Stimulated activated naive CD8-positive, alpha-beta T cell treated with anti-CD3 and anti-CD28 coated beads, Interleukin-15, amount 100 ng/mL, for 72 hours (primary cell): ENCODE measurements at regions not wholly inside any gene's neighbourhood (a gene's known extent, or its start where the extent isn't known, plus 50 kb on each side); places are given as distances from the start of the nearest gene placed in this dataset.
"Not testable (repeated sequence)": the region's sequence is repeated elsewhere in the genome, so short reads cannot be mapped to it uniquely, and the experiment has no call there.

Source experiments
- ATAC-seq: fragments of 150-1000 bp; cut with Tn5 transposase; 2 replicates; pipeline ENCODE4 v1.10.0; 2021; ENCODE audit warnings: mild to moderate bottlenecking, moderate library complexity
- DNase-seq, 2 donors: peaks; one replicate each; pipeline ENCODE4 v3.0.0; 2021 to 2022
- H3K27ac Mint-ChIP-seq, 2 donors: one replicate each; pipeline ENCODE4 v1.8.0; 2022; ENCODE audit warnings: mild to moderate bottlenecking in 2 of 2, mixed read lengths in 2 of 2, moderate library complexity in 2 of 2
- H3K27me3 Mint-ChIP-seq: one replicate; pipeline ENCODE4 v1.8.0; 2022; ENCODE audit warnings: mixed read lengths
- H3K4me1 Mint-ChIP-seq: one replicate; pipeline ENCODE4 v1.8.0; 2022; ENCODE audit warnings: mild to moderate bottlenecking, mixed read lengths
- H3K4me3 Mint-ChIP-seq, 2 donors: one replicate each; pipeline ENCODE4 v1.8.0; 2022; ENCODE audit warnings: mild to moderate bottlenecking in 2 of 2, mixed read lengths in 2 of 2, moderate library complexity in 1 of 2
- H3K9me3 Mint-ChIP-seq, 2 donors: one replicate each; pipeline ENCODE4 v1.8.0; 2022; ENCODE audit warnings: mixed read lengths in 2 of 2

DNA sequence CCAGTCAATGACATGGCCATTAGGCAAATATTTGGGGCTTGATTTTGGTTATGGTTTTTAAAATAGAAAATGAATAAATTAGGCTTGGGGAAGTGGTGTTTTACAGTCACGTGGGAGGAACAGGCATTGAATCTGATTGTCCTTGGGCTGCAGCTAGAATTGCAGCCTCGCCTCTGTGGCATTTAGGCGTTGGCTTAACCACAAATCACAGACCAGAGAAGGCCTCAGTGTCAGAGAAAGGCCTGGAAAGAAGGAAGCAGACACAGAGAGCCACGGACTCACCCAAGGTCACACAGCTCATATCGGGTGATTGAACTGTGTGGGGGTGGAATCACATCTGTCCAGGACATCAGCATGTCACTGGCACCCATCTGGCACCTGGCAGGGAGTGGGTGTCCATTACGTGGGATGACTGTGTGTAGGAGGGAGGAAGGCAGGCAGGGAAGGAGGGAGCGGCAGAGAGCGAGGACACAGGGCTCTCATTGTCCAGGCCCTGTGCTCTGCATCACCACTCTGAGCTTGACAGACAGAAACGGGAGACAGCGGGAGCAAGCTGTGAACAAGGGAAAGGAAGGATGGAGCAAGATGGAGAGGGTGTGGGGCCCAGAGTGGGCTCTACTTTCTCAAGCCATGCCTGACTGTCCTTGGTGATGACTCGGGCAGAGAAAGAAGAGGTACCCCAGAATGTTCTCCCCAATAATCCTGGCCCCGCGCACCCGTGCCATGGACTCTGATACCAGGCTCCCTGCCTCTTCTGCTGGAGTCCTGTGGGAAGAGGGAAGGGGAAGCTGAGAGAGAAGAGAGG, 186.4 kb downstream of the FAM43A start:
- peaks cover 23% of the 10 kb centered on the region for H3K27me3 Mint-ChIP-seq
- no peaks in the 10 kb centered on the region for H3K4me1 Mint-ChIP-seq
- ATAC-seq (no peak), DNase-seq (no peak)
- H3K27ac Mint-ChIP-seq = no peak overlapping the region
- no peaks in the 10 kb centered on the region for H3K9me3 Mint-ChIP-seq
- H3K4me3 Mint-ChIP-seq = no peak overlapping the region

GRCh38 chr3:194872669-194872977, 186.9 kb downstream of the FAM43A start:
- DNase-seq (no peak), ATAC-seq (no peak)
- Mint-ChIP-seq H3K4me1 (no peaks in the 10 kb centered on the region), H3K27me3 (peaks cover 18% of the 10 kb centered on the region), H3K9me3 (no peaks in the 10 kb centered on the region), H3K27ac (no peak overlapping the region), H3K4me3 (no peak overlapping the region)

DNA sequence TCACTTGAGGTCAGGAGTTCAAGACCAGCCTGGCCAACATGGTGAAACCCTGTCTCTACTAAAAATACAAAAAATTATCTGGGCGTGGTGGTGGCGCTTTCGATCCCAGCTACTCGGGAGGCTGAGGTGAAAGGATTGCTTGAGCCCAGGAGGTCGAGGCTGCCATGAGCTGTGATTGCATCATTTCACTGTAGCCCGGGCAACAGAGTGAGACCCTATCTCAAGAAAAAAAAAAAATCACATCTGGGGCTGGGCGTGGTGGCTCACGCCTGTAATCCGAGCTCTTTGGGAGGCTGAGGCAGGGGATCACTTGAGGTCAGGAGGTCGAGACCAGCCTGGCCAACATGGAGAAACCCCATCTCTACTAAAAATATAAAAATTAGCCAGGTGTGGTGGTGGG, 187.8 kb downstream of the FAM43A start:
- ATAC-seq, H3K4me1 Mint-ChIP-seq, H3K27ac Mint-ChIP-seq, H3K4me3 Mint-ChIP-seq, H3K27me3 Mint-ChIP-seq, H3K9me3 Mint-ChIP-seq, DNase-seq: not testable (repeated sequence)

- peaks cover 2% of the 10 kb centered on the region for H3K27me3 Mint-ChIP-seq
- DNase-seq (no peak), ATAC-seq (no peak)
- H3K27ac Mint-ChIP-seq = peak overlapping the region in 1 of 2 donors; percentile 28
- peaks cover 3% of the 10 kb centered on the region for H3K4me1 Mint-ChIP-seq
- H3K9me3 Mint-ChIP-seq = no peaks in the 10 kb centered on the region
- H3K4me3 Mint-ChIP-seq = no peak overlapping the region
These were observed 188.5 kb downstream of the FAM43A start for GRCh38 chr3:194874206-194874605.

- H3K4me3 Mint-ChIP-seq = no peak overlapping the region
- ATAC-seq = no peak
- H3K27me3 Mint-ChIP-seq = no peaks in the 10 kb centered on the region
- DNase-seq = no peak
- H3K4me1 Mint-ChIP-seq = peaks cover 9% of the 10 kb centered on the region
- H3K27ac Mint-ChIP-seq = peak overlapping the region in 1 of 2 donors; percentile 16
- H3K9me3 Mint-ChIP-seq = no peaks in the 10 kb centered on the region
These were observed 189.1 kb downstream of the FAM43A start for GRCh38 chr3:194874783-194875182.

- H3K27me3 Mint-ChIP-seq = no peaks in the 10 kb centered on the region
- DNase-seq (no peak), ATAC-seq (no peak)
- no peaks in the 10 kb centered on the region for H3K9me3 Mint-ChIP-seq
- H3K27ac Mint-ChIP-seq = no peak overlapping the region
- H3K4me1 Mint-ChIP-seq = peaks cover 16% of the 10 kb centered on the region
- no peak overlapping the region for H3K4me3 Mint-ChIP-seq
These were observed 190.1 kb downstream of the FAM43A start for GRCh38 chr3:194875581-194876402.

GRCh38 chr3:194876403-194877095, 190.9 kb downstream of the FAM43A start:
- peaks cover 16% of the 10 kb centered on the region for H3K4me1 Mint-ChIP-seq
- DNase-seq = no peak
- no peak overlapping the region for H3K4me3 Mint-ChIP-seq
- no peaks in the 10 kb centered on the region for H3K9me3 Mint-ChIP-seq
- no peak overlapping the region for H3K27ac Mint-ChIP-seq
- no peaks in the 10 kb centered on the region for H3K27me3 Mint-ChIP-seq
- no peak for ATAC-seq

GRCh38 chr3:194877291-194878119, 191.8 kb downstream of the FAM43A start:
- ATAC-seq (no peak), DNase-seq (no peak)
- H3K27me3 Mint-ChIP-seq = no peaks in the 10 kb centered on the region
- peak overlapping the region in 1 of 2 donors; percentile 5 for H3K27ac Mint-ChIP-seq
- no peak overlapping the region for H3K4me3 Mint-ChIP-seq
- H3K4me1 Mint-ChIP-seq = peaks cover 16% of the 10 kb centered on the region
- no peaks in the 10 kb centered on the region for H3K9me3 Mint-ChIP-seq

GRCh38 chr3:194879126-194879877, 193.6 kb downstream of the FAM43A start:
- H3K4me3 Mint-ChIP-seq = peak overlapping the region in 1 of 2 donors; percentile 24
- H3K27me3 Mint-ChIP-seq = no peaks in the 10 kb centered on the region
- DNase-seq (no peak), ATAC-seq (no peak)
- H3K9me3 Mint-ChIP-seq = peaks cover 5% of the 10 kb centered on the region in 2 donors
- peak overlapping the region in 1 of 2 donors; percentile 55 for H3K27ac Mint-ChIP-seq
- H3K4me1 Mint-ChIP-seq = peaks cover 16% of the 10 kb centered on the region

GRCh38 chr3:194879991-194880939, 194.6 kb downstream of the FAM43A start:
- H3K27ac Mint-ChIP-seq = peak overlapping the region in 1 of 2 donors; percentile 54
- DNase-seq (no peak), ATAC-seq (peak; percentile 72)
- H3K27me3 Mint-ChIP-seq = no peaks in the 10 kb centered on the region
- no peak overlapping the region for H3K4me3 Mint-ChIP-seq
- peaks cover 5 to 15% of the 10 kb centered on the region in 2 donors for H3K9me3 Mint-ChIP-seq
- peaks cover 16% of the 10 kb centered on the region for H3K4me1 Mint-ChIP-seq

- DNase-seq (no peak), ATAC-seq (no peak)
- H3K4me1 Mint-ChIP-seq = peaks cover 16% of the 10 kb centered on the region
- H3K9me3 Mint-ChIP-seq = peaks cover 5 to 24% of the 10 kb centered on the region in 2 donors
- H3K4me3 Mint-ChIP-seq = no peak overlapping the region
- peak overlapping the region; percentile 57 to 60 for H3K27ac Mint-ChIP-seq
- no peaks in the 10 kb centered on the region for H3K27me3 Mint-ChIP-seq
These were observed 195.6 kb downstream of the FAM43A start for GRCh38 chr3:194880940-194881925.

DNA sequence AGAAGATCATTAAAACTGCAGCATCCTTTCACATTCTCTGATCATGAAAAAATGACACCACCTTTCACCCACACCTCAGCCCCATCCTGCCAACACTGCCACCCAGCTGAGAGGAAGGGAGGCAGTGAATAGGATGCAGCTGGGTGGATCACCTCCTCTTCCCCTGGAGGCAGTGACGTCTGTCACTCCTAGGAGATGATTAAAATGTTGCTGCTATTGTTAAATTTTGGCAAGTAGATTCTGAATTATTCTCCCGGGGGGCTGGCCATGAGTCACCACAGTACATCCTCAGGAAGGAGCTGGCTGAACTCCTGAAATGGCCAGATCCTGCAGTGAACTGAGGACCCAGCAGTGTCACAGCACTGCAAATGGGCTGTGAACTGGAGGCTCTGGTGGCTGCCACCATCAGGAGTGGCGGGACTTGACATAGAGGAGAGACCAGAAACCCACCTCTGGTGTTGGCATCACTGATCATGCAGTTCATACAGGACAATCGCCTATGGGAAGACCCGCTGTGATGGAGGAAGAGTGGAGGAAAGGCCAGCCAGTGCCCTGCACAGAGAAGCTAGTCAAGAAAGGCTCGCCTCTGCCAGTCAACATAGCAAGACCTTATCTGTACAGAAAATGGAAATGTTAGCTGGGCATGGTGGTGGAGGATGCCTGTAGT, 199.1 kb downstream of the FAM43A start:
- Mint-ChIP-seq H3K27me3 (peaks cover 7% of the 10 kb centered on the region), H3K9me3 (peaks cover 15 to 44% of the 10 kb centered on the region in 2 donors), H3K27ac (no peak overlapping the region), H3K4me3 (no peak overlapping the region), H3K4me1 (peaks cover 7% of the 10 kb centered on the region)
- DNase-seq = no peak
- ATAC-seq = no peak
